Thymus (tissue), 11 donors: ENCODE measurements at regions not wholly inside any gene's neighbourhood (a gene's known extent, or its start where the extent isn't known, plus 50 kb on each side); places are given as distances from the start of the nearest gene placed in this dataset.

Experiments
- DNase-seq, 9 donors: peaks; one replicate each; pipeline ENCODE4 v3.0.0-alpha.2; 2013; ENCODE audit warnings: low spot score in 9 of 9, low read depth in 6 of 9, missing footprints in 1 of 9
- H3K27ac ChIP-seq, 2 donors: one replicate each; pipeline ENCODE4 v1.5.1; 2013; ENCODE audit warnings: control low read depth in 1 of 2, low read depth in 1 of 2, low read length in 1 of 2, mild to moderate bottlenecking in 1 of 2, moderate library complexity in 1 of 2
- H3K27me3 ChIP-seq, 2 donors: one replicate each; pipeline ENCODE4 v1.5.1; 2013; ENCODE audit warnings: low read length in 1 of 2; ENCODE audit not compliant: control insufficient read depth in 2 of 2, insufficient read depth in 1 of 2
- H3K36me3 ChIP-seq, 2 donors: one replicate each; pipeline ENCODE4 v1.5.1; 2013; ENCODE audit warnings: low read length in 1 of 2, mild to moderate bottlenecking in 1 of 2, moderate library complexity in 1 of 2; ENCODE audit not compliant: control insufficient read depth in 2 of 2, insufficient read depth in 2 of 2
- H3K4me1 ChIP-seq, 2 donors: one replicate each; pipeline ENCODE4 v1.5.1; 2013; ENCODE audit warnings: low read length in 2 of 2; ENCODE audit not compliant: control insufficient read depth in 2 of 2, insufficient read depth in 2 of 2
- H3K4me3 ChIP-seq, 2 donors: one replicate each; pipeline ENCODE4 v1.5.1; 2013; ENCODE audit warnings: low read length in 2 of 2, control low read depth in 1 of 2, mild to moderate bottlenecking in 1 of 2
- H3K9me3 ChIP-seq, 2 donors: one replicate each; pipeline ENCODE4 v1.5.1; 2013; ENCODE audit warnings: low read length in 1 of 2, mild to moderate bottlenecking in 1 of 2; ENCODE audit not compliant: control insufficient read depth in 2 of 2, insufficient read depth in 1 of 2
- WGBS: extraction: QIAGEN DNeasy Blood & Tissue Kit; methylation state at CpG from one replicate; pipeline ENCODE4 v1.1.7; 2013; 5-methylcytosine and 5-hydroxymethylcytosine counted together
- donor health status: healthy.

GRCh38 chrX:128294198-128294597 lies 242.0 kb upstream of the ACTRT1 start:
- no peak overlapping the region for H3K27ac ChIP-seq
- H3K27me3 ChIP-seq: no peaks in the 10 kb centered on the region
- H3K36me3 ChIP-seq: no peaks in the 10 kb centered on the region
- H3K4me1 ChIP-seq: no peaks in the 10 kb centered on the region
- DNase-seq: no peak
- H3K4me3 ChIP-seq: no peak overlapping the region
- peaks cover 0 to 4% of the 10 kb centered on the region in 2 donors for H3K9me3 ChIP-seq
- WGBS: 87% methylated on average over 3 of the region's 3 CpGs

GRCh38 chrX:128287693-128288092 lies 235.5 kb upstream of the ACTRT1 start:
- 92% methylated on average over 1 of the region's 1 CpG for WGBS
- Histone ChIP-seq H3K4me1 (no peaks in the 10 kb centered on the region), H3K27ac (no peak overlapping the region), H3K4me3 (no peak overlapping the region), H3K36me3 (no peaks in the 10 kb centered on the region), H3K9me3 (peaks cover 0 to 9% of the 10 kb centered on the region in 2 donors), H3K27me3 (no peaks in the 10 kb centered on the region)
- no peak for DNase-seq

DNA sequence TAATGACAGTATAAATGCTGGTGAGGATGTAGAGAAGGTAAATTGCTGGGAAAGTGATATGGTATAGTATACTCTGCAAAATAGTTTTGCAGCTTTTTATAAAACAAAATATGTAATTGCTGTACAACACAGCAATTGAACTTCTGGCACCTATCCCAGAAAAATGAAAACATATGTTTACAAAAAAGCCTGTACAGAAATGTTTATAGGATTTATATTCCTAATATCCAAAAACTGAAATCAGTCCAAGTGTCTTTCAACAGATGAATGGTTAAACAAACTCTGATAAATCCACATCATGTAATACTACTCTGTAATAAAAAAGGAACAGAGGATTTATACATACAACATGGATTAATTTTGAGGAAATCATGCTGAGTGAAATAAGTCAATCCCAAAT lies 198.4 kb upstream of the ACTRT1 start:
- Histone ChIP-seq H3K4me3 (no peak overlapping the region), H3K9me3 (peaks cover 0 to under 1% of the 10 kb centered on the region in 2 donors), H3K27ac (no peak overlapping the region), H3K36me3 (no peaks in the 10 kb centered on the region), H3K27me3 (no peaks in the 10 kb centered on the region), H3K4me1 (no peaks in the 10 kb centered on the region)
- DNase-seq: no peak

GRCh38 chrX:128216364-128216763 lies 164.2 kb upstream of the ACTRT1 start:
- Histone ChIP-seq H3K4me3 (no peak overlapping the region), H3K27ac (no peak overlapping the region), H3K9me3 (no peaks in the 10 kb centered on the region), H3K4me1 (no peaks in the 10 kb centered on the region), H3K36me3 (no peaks in the 10 kb centered on the region), H3K27me3 (no peaks in the 10 kb centered on the region)
- no peak for DNase-seq
- WGBS: 94% methylated on average over 3 of the region's 3 CpGs

GRCh38 chrX:128165884-128166408 lies 113.7 kb upstream of the ACTRT1 start:
- H3K27ac ChIP-seq: no peak overlapping the region
- peaks cover 0 to 10% of the 10 kb centered on the region in 2 donors for H3K9me3 ChIP-seq
- H3K27me3 ChIP-seq: no peaks in the 10 kb centered on the region
- H3K36me3 ChIP-seq: no peaks in the 10 kb centered on the region
- 95% methylated on average over 2 of the region's 2 CpGs for WGBS
- H3K4me3 ChIP-seq: no peak overlapping the region
- no peaks in the 10 kb centered on the region for H3K4me1 ChIP-seq
- no peak for DNase-seq

DNA sequence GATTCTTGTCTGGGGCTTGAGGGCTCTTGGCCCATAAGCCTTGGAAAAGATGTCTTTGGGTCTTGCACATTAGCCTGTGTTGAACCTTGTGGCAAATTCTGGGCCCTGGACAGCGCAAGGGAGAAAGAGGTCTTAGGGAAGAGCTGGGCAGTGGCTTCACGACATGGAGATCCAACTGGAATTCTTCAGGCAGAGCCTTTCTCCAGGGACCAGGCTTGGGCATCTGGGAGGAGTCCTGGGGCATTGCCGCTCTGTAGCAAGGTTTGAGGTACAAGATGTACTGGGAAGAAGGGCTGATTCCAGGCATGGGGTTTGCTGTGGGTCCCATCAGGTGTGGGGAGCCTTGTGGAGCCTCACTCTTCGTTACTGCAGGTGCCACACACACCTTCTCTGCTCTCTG lies 104.0 kb upstream of the ACTRT1 start:
- Histone ChIP-seq H3K36me3 (no peaks in the 10 kb centered on the region), H3K27me3 (no peaks in the 10 kb centered on the region), H3K4me3 (no peak overlapping the region), H3K4me1 (no peaks in the 10 kb centered on the region), H3K9me3 (peaks cover 0 to 9% of the 10 kb centered on the region in 2 donors), H3K27ac (no peak overlapping the region)
- no peak for DNase-seq
- WGBS: 93% methylated on average over 4 of the region's 4 CpGs

DNA sequence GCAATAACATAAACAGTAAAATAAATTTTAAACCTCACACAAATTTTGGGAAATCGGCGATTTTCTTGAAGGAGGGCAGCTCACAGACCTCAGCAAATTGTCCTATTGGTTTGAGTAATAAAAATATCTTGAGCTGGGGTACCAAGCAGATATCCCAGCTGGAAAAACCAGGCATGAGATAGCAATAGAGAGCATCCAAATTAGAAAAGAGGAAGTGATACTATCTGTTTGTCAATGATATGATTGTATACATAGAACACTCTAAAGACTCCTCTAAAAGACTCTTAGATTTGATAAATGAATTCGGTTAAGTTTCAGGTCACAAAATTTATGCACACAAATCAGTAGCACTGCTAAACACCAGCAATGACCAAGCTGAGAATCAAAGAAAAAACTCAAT lies 90.5 kb upstream of the ACTRT1 start:
- no peak overlapping the region for H3K27ac ChIP-seq
- no peaks in the 10 kb centered on the region for H3K4me1 ChIP-seq
- no peak overlapping the region for H3K4me3 ChIP-seq
- peaks cover 0 to 10% of the 10 kb centered on the region in 2 donors for H3K9me3 ChIP-seq
- WGBS: 98% methylated on average over 3 of the region's 3 CpGs
- no peaks in the 10 kb centered on the region for H3K27me3 ChIP-seq
- H3K36me3 ChIP-seq: no peaks in the 10 kb centered on the region
- no peak for DNase-seq

DNA sequence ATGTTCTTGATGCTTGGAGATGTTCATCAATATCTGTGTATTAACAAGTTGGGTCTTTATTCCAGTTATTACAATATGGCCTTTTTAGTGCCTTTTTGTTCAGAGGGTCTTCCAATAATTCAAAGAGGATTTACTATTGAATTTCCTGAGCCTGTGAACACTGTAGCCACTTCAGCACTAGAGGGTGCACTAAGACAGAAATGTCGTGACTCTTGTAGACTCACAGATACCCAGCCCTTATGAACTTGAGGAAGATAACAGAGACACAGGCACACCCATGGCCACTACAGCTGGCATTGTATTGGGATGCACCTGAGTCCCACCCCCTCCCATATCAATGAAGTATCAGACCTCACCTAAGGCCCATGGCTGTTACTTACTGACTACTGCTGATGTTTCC lies 54.4 kb upstream of the ACTRT1 start:
- Histone ChIP-seq H3K27ac (no peak overlapping the region), H3K27me3 (no peaks in the 10 kb centered on the region), H3K9me3 (no peaks in the 10 kb centered on the region), H3K4me1 (no peaks in the 10 kb centered on the region), H3K4me3 (no peak overlapping the region), H3K36me3 (no peaks in the 10 kb centered on the region)
- 57% methylated on average over 1 of the region's 1 CpG for WGBS
- no peak for DNase-seq

- Histone ChIP-seq H3K4me1 (no peaks in the 10 kb centered on the region), H3K4me3 (no peak overlapping the region), H3K36me3 (no peaks in the 10 kb centered on the region), H3K9me3 (no peaks in the 10 kb centered on the region), H3K27ac (no peak overlapping the region), H3K27me3 (no peaks in the 10 kb centered on the region)
- no peak for DNase-seq
These were observed 53.5 kb upstream of the ACTRT1 start for GRCh38 chrX:128105659-128106058.
